ENCODE measurements at regions not wholly inside any gene's neighbourhood (a gene's known extent, or its start where the extent isn't known, plus 50 kb on each side); places are given as distances from the start of the nearest gene placed in this dataset.

- no peak overlapping the region for H3K9ac ChIP-seq (ENCODE audit: insufficient read depth in 1 of 2, low read length in 2 of 2)
- no peak for DNase-seq
- no peaks in the 10 kb centered on the region for H3K4me1 ChIP-seq (ENCODE audit: control insufficient read depth in 5 of 5, insufficient read depth in 5 of 5, low read length in 5 of 5)
- no peak overlapping the region for H3K4me3 ChIP-seq
- H3K27me3 ChIP-seq (ENCODE audit: control insufficient read depth in 3 of 3, insufficient read depth in 3 of 3, low read length in 2 of 3) = no peaks in the 10 kb centered on the region
- WGBS, 2 donors = 83 to 88% methylated on average over 2 of the region's 2 CpGs
- no peak overlapping the region for H3K27ac ChIP-seq (ENCODE audit: low read depth in 1 of 2, low read length in 1 of 2)
- H3K9me3 ChIP-seq (ENCODE audit: control insufficient read depth in 4 of 4, insufficient read depth in 3 of 4, low read length in 3 of 4) = no peaks in the 10 kb centered on the region
- no peak for TF ChIP-seq CTCF (IDR thresholded peaks at IDR 0.05; ENCODE audit: control extremely low read depth, extremely low read depth)
- ATAC-seq (ENCODE audit: insufficient read depth, low FRiP score) = no peak
- H3K36me3 ChIP-seq (ENCODE audit: control insufficient read depth in 4 of 4, insufficient read depth in 4 of 4, low read length in 4 of 4) = no peaks in the 10 kb centered on the region
Observed at GRCh38 chr2:39990335-39990900, 211.4 kb upstream of the THUMPD2 start.

- 45 to 85% methylated on average over 3 of the region's 3 CpGs for WGBS, 2 donors
Observed at GRCh38 chr2:39989888-39990287, 210.8 kb upstream of the THUMPD2 start.

GRCh38 chr2:39981883-39982311, 202.8 kb upstream of the THUMPD2 start:
- TF ChIP-seq CTCF (IDR thresholded peaks at IDR 0.05; ENCODE audit: control extremely low read depth, extremely low read depth) = no peak
- DNase-seq (no peak), ATAC-seq (ENCODE audit: insufficient read depth, low FRiP score) (no peak)
- WGBS, 2 donors = 49 to 76% methylated on average over 3 of the region's 3 CpGs
- H3K9ac ChIP-seq (ENCODE audit: insufficient read depth in 1 of 2, low read length in 2 of 2) = no peak overlapping the region
- H3K4me3 ChIP-seq = no peak overlapping the region
- no peaks in the 10 kb centered on the region for H3K27me3 ChIP-seq (ENCODE audit: control insufficient read depth in 3 of 3, insufficient read depth in 3 of 3, low read length in 2 of 3)
- no peaks in the 10 kb centered on the region for H3K4me1 ChIP-seq (ENCODE audit: control insufficient read depth in 5 of 5, insufficient read depth in 5 of 5, low read length in 5 of 5)
- H3K9me3 ChIP-seq (ENCODE audit: control insufficient read depth in 4 of 4, insufficient read depth in 3 of 4, low read length in 3 of 4) = no peaks in the 10 kb centered on the region
- H3K27ac ChIP-seq (ENCODE audit: low read depth in 1 of 2, low read length in 1 of 2) = no peak overlapping the region
- H3K36me3 ChIP-seq (ENCODE audit: control insufficient read depth in 4 of 4, insufficient read depth in 4 of 4, low read length in 4 of 4) = no peaks in the 10 kb centered on the region

More at GRCh38 chr2:39989888-39990287, 210.8 kb upstream of the THUMPD2 start:
- Histone ChIP-seq H3K9me3 (ENCODE audit: control insufficient read depth in 4 of 4, insufficient read depth in 3 of 4, low read length in 3 of 4) (no peaks in the 10 kb centered on the region), H3K36me3 (ENCODE audit: control insufficient read depth in 4 of 4, insufficient read depth in 4 of 4, low read length in 4 of 4) (no peaks in the 10 kb centered on the region), H3K4me3 (no peak overlapping the region), H3K9ac (ENCODE audit: insufficient read depth in 1 of 2, low read length in 2 of 2) (no peak overlapping the region), H3K4me1 (ENCODE audit: control insufficient read depth in 5 of 5, insufficient read depth in 5 of 5, low read length in 5 of 5) (no peaks in the 10 kb centered on the region), H3K27ac (ENCODE audit: low read depth in 1 of 2, low read length in 1 of 2) (no peak overlapping the region), H3K27me3 (ENCODE audit: control insufficient read depth in 3 of 3, insufficient read depth in 3 of 3, low read length in 2 of 3) (no peaks in the 10 kb centered on the region)
- no peak for TF ChIP-seq CTCF (IDR thresholded peaks at IDR 0.05; ENCODE audit: control extremely low read depth, extremely low read depth)
- no peak for DNase-seq
- no peak for ATAC-seq (ENCODE audit: insufficient read depth, low FRiP score)

- DNase-seq (peak in 2 of 3 donors; percentile 48 to 73), ATAC-seq (ENCODE audit: insufficient read depth, low FRiP score) (no peak)
- no peak for TF ChIP-seq CTCF (IDR thresholded peaks at IDR 0.05; ENCODE audit: control extremely low read depth, extremely low read depth)
- 69 to 80% methylated on average over 3 of the region's 3 CpGs for WGBS, 2 donors
- Histone ChIP-seq H3K4me1 (ENCODE audit: control insufficient read depth in 5 of 5, insufficient read depth in 5 of 5, low read length in 5 of 5) (peaks cover 0 to 4% (median 0%) of the 10 kb centered on the region in 5 donors), H3K36me3 (ENCODE audit: control insufficient read depth in 4 of 4, insufficient read depth in 4 of 4, low read length in 4 of 4) (no peaks in the 10 kb centered on the region), H3K9me3 (ENCODE audit: control insufficient read depth in 4 of 4, insufficient read depth in 3 of 4, low read length in 3 of 4) (no peaks in the 10 kb centered on the region), H3K27me3 (ENCODE audit: control insufficient read depth in 3 of 3, insufficient read depth in 3 of 3, low read length in 2 of 3) (no peaks in the 10 kb centered on the region), H3K4me3 (no peak overlapping the region), H3K27ac (ENCODE audit: low read depth in 1 of 2, low read length in 1 of 2) (no peak overlapping the region), H3K9ac (ENCODE audit: insufficient read depth in 1 of 2, low read length in 2 of 2) (no peak overlapping the region)
Observed at GRCh38 chr2:39975476-39976020, 196.5 kb upstream of the THUMPD2 start.

All from lung (tissue), 11 donors.